ENCODE measurements at regions not wholly inside any gene's neighbourhood (a gene's known extent, or its start where the extent isn't known, plus 50 kb on each side); places are given as distances from the start of the nearest gene placed in this dataset.

DNA sequence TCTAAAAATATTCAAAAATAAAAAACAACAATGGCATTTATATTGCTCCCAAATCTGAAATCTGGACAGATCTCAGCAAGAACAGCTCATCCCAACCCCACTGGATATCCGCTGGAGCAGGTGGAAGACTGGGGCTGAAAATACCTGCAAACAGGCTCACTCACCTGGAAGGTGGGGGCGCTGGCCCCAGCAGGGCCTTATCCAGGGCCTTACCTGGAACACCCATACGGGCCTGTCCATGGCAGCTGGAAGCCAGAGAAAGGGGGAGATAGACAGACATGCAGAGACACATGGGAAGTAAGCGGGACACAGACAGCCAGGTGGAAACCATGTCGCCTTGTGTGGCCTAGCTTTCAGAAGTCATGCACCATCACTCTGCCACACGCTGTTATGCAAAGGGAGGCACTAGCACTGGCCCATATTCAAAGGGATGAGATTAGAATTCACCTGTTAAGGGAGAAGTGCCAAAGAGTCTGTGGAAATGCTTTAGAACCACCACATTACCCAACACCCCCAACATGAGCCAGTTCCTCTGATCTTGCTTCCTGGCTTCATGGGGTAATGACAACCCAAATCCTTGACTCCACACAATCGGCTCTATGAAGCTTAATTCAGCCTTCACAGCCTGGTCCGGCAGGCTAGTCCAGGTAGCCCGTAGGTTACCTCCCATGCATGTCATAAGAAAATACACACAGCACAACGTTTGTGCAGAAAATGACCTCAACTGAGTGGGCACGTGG is 99.0 kb upstream of the CDYL start:
- no peak overlapping the region for H3K27ac Mint-ChIP-seq

DNA sequence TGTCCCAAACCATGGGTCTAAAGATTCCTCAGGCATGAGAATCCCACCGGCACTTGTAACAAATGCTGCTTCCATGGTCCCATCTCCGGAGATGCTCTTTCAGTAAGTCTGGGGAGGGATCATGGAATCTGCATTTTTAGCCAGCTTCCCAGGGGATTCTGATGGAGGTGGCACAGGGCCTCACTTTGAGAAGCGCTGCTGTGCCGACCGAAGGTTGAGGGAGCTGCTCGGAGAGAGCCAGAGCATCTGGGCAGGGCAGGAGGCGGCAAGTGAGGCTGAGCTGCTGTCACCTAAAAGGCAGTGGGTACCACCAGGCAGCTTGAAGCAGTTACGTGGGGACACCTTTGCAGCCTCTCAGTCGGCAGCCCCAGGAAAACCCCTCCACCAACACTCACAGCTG is 100.2 kb upstream of the CDYL start:
- no peak overlapping the region for H3K27ac Mint-ChIP-seq
- POLR2A ChIA-PET: no interaction called here
- intact Hi-C loops (cut with micrococcal nuclease): no loop called here
- H3K27me3 Mint-ChIP-seq: peaks cover 4% of the 10 kb centered on the region
- H3K36me3 Mint-ChIP-seq (ENCODE audit: low read depth): no peaks in the 10 kb centered on the region
- ATAC-seq (no peak), DNase-seq (no peak)
- TF ChIP-seq, protein P1, sequence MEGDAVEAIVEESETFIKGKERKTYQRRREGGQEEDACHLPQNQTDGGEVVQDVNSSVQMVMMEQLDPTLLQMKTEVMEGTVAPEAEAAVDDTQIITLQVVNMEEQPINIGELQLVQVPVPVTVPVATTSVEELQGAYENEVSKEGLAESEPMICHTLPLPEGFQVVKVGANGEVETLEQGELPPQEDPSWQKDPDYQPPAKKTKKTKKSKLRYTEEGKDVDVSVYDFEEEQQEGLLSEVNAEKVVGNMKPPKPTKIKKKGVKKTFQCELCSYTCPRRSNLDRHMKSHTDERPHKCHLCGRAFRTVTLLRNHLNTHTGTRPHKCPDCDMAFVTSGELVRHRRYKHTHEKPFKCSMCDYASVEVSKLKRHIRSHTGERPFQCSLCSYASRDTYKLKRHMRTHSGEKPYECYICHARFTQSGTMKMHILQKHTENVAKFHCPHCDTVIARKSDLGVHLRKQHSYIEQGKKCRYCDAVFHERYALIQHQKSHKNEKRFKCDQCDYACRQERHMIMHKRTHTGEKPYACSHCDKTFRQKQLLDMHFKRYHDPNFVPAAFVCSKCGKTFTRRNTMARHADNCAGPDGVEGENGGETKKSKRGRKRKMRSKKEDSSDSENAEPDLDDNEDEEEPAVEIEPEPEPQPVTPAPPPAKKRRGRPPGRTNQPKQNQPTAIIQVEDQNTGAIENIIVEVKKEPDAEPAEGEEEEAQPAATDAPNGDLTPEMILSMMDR (IDR thresholded peaks at IDR 0.05): no peak
- CTCF ChIA-PET: no interaction called here
- no peaks in the 10 kb centered on the region for H3K4me1 Mint-ChIP-seq (ENCODE audit: low read depth)
- H3K9me3 Mint-ChIP-seq: no peaks in the 10 kb centered on the region
- H3K4me3 Mint-ChIP-seq: no peak overlapping the region

More for the DNA sequence above, 99.0 kb upstream of the CDYL start:
- no peaks in the 10 kb centered on the region for H3K36me3 Mint-ChIP-seq (ENCODE audit: low read depth)
- CTCF ChIA-PET: interaction anchor here (0.6 kb wide), 1 partner anchor 325 kb away, joined by 3 read pairs; no protein-coding TSS in a partner anchor
- H3K27me3 Mint-ChIP-seq: peaks cover 4% of the 10 kb centered on the region
- DNase-seq (no peak), ATAC-seq (no peak)
- H3K9me3 Mint-ChIP-seq: no peaks in the 10 kb centered on the region
- no peaks in the 10 kb centered on the region for H3K4me1 Mint-ChIP-seq (ENCODE audit: low read depth)
- intact Hi-C loops (cut with micrococcal nuclease): no loop called here
- TF ChIP-seq, protein P1 (IDR thresholded peaks at IDR 0.05): no peak
- no peak overlapping the region for H3K4me3 Mint-ChIP-seq
- POLR2A ChIA-PET: no interaction called here

DNA sequence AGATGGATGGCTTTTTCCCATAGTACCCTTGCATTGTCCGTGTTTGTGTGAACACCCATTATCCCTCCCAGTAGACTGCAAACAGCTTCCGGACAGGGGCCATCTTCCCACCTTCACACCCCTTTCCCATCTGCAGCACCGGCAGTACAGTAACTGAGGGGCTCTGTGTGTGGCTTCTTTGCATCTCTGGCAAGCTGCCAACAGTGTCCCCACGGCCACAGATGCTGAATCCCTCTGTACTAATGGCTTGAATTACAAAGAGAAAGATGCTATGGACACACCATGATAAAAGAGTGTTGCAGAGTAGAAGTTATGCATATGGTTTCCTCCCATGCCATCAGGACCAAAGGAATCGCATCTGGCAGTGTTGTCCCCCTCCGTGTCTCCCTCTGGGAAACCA is 101.1 kb upstream of the CDYL start:
- Mint-ChIP-seq H3K27ac (no peak overlapping the region), H3K9me3 (no peaks in the 10 kb centered on the region), H3K27me3 (peaks cover 4% of the 10 kb centered on the region), H3K4me3 (no peak overlapping the region), H3K36me3 (ENCODE audit: low read depth) (no peaks in the 10 kb centered on the region), H3K4me1 (ENCODE audit: low read depth) (no peaks in the 10 kb centered on the region)
- DNase-seq (no peak), ATAC-seq (no peak)
- POLR2A ChIA-PET: no interaction called here
- intact Hi-C loops (cut with micrococcal nuclease): no loop called here
- TF ChIP-seq, protein P1 (IDR thresholded peaks at IDR 0.05): no peak
- CTCF ChIA-PET: no interaction called here

DNA sequence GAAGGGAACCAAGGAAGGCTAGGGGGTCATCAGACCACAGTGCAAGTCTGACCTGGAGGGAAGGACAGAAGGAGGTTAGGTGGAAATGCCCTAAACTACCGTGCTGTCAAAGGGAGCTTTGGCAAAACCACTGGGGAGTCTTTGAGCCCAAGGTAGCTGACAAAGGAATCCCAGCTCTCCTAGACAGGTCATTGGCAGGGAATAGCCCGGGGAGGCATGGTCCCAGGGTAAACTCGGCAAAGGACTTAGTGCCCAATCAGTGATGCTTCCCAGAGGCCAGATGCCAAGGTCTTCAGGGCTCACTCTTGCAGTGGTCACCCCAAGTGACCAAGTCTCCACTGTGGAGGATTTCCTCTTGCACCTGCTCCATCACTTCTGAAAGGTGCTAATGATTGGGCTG is 102.3 kb upstream of the CDYL start:
- ChIA-PET CTCF (no interaction called here), POLR2A (interaction anchor here (1.0 kb wide), 1 partner anchor 89 kb away, joined by 4 read pairs; no protein-coding TSS in a partner anchor)
- Mint-ChIP-seq H3K4me1 (ENCODE audit: low read depth) (no peaks in the 10 kb centered on the region), H3K27me3 (peaks cover 4% of the 10 kb centered on the region), H3K36me3 (ENCODE audit: low read depth) (no peaks in the 10 kb centered on the region), H3K9me3 (no peaks in the 10 kb centered on the region), H3K27ac (no peak overlapping the region), H3K4me3 (no peak overlapping the region)
- TF ChIP-seq, protein P1 (IDR thresholded peaks at IDR 0.05): no peak
- intact Hi-C loops (cut with micrococcal nuclease): no loop called here
- DNase-seq: no peak
- no peak for ATAC-seq

DNA sequence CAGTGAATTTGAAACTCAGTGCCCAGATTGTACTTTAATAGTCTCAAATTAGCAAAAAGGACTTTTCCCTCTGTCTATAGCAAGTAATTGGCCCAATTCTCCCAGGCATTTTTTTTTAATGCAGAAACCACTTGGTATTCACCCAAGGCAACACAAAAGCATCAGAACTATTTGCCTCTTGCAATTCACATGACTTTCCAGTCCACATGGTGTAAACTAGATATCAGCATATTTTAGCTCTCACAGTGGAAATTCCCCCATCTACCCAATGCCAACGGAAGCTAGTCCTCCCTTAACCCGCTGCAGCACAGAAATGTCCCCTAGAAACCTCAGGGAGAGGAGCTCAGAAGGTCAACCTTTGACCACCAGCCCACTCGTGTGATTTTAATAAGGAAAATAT is 103.4 kb upstream of the CDYL start:
- Mint-ChIP-seq H3K27ac (no peak overlapping the region), H3K36me3 (ENCODE audit: low read depth) (no peaks in the 10 kb centered on the region), H3K4me3 (no peak overlapping the region), H3K27me3 (peaks cover 4% of the 10 kb centered on the region), H3K9me3 (no peaks in the 10 kb centered on the region), H3K4me1 (ENCODE audit: low read depth) (no peaks in the 10 kb centered on the region)
- ATAC-seq (no peak), DNase-seq (no peak)
- intact Hi-C loops (cut with micrococcal nuclease): no loop called here
- TF ChIP-seq, protein P1 (IDR thresholded peaks at IDR 0.05): no peak
- CTCF ChIA-PET: no interaction called here
- POLR2A ChIA-PET: no interaction called here

Data from activated CD8-positive, alpha-beta T cell treated with anti-CD3 and anti-CD28 coated beads for 36 hours (primary cell).